NCI-H2081 treated with DMSO at 0.1 percent for 48 hours (cell line): ENCODE measurements at regions not wholly inside any gene's neighbourhood (a gene's known extent, or its start where the extent isn't known, plus 50 kb on each side); places are given as distances from the start of the nearest gene placed in this dataset.
"Not testable (repeated sequence)": the region's sequence is repeated elsewhere in the genome, so short reads cannot be mapped to it uniquely, and the experiment has no call there.

ENCODE experiments used
- DNase-seq: peaks from one replicate; lab custom pipeline; 2025; lab: John Stamatoyannopoulos, UW

GRCh38 chr11:103805688-103806009 is 230.8 kb upstream of the DDI1 start:
- no peak for DNase-seq

DNA sequence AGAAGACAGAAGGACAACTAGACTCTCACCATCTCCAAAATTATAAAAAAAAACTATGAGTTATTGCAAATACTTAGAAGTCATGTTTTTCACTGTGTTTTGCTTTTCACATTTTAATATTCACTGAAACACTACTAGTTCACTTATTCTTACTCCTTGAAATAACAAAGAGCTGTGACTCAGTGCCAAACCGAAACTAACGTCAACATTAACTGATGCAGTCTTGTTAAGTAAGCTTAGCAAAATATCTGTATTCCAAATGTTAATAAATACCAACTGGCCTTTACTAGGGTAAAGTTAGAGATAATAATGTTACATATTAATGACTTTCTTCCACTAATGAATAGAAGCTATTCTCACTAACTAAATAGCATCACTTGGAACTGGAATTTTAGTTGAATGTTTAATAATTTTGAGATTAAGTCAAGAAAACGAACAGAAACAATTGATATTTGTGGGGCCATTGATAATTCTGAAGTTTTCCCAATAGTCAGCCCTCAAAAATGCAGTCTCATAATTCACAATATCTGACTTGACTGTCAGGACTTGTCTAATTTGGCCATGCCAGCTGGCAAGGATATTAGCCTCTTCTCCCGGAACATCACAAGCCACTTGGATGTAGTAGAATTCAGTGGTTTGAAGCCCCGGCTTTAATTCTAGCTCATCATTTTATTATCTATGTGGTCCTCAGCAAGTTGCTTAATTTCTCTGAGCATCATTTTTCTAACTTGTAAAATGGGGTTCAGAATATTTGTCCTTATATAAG is 230.1 kb upstream of the DDI1 start:
- DNase-seq, result no peak

- DNase-seq, result no peak
Measured at GRCh38 chr11:103807806-103808205, 228.6 kb upstream of the DDI1 start.

- no peak for DNase-seq
Measured at GRCh38 chr11:103808252-103808651, 228.2 kb upstream of the DDI1 start.

GRCh38 chr11:103811870-103812455 is 224.5 kb upstream of the DDI1 start:
- DNase-seq, result no peak

DNA sequence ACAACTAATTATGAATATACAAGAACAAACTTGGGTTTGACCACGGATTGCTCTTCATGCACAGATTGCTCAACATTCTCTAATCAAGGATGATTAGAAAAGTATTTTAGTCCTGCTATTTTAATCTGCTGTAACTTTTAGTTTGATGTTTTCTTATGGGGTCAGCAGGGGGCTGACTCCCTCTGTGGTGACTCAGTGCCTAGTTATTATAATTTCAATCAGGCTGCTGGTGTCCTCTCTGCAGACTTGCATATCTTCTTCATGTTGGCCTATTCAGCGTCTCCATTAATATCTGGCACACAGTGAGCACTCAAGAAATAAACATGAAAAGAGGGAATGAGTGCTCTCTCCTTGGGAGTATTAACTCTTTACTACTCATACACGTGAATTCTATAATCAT is 223.8 kb upstream of the DDI1 start:
- no peak for DNase-seq

GRCh38 chr11:103820345-103820744 is 216.1 kb upstream of the DDI1 start:
- not testable (repeated sequence) for DNase-seq

DNA sequence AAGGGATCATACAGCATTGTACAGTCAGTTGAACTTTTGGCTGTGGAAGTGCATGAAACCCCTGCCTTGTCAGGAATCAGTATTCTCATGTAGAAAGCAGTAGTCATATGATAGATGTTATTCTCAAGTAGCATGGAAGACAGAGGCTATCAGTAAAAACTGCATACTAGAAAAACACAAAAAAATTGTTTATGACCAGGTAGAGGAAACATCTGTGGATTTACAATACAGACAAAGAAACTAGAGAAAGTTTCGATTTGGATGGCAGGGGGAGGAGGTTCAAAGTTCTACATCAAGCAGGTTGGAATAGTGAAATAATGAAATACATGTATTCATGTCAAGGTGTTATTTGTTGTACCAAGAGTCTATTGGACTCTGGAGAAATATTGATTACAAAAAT is 212.3 kb upstream of the DDI1 start:
- no peak for DNase-seq

- no peak for DNase-seq
Measured at GRCh38 chr11:103825469-103825868, 211.0 kb upstream of the DDI1 start.

GRCh38 chr11:103826856-103827255 is 209.6 kb upstream of the DDI1 start:
- DNase-seq, result no peak

GRCh38 chr11:103829596-103829995 is 206.8 kb upstream of the DDI1 start:
- DNase-seq, result no peak

- DNase-seq, result no peak
Measured at GRCh38 chr11:103830205-103830604, 206.2 kb upstream of the DDI1 start.

- no peak for DNase-seq
Measured at GRCh38 chr11:103832762-103833161, 203.7 kb upstream of the DDI1 start.

DNA sequence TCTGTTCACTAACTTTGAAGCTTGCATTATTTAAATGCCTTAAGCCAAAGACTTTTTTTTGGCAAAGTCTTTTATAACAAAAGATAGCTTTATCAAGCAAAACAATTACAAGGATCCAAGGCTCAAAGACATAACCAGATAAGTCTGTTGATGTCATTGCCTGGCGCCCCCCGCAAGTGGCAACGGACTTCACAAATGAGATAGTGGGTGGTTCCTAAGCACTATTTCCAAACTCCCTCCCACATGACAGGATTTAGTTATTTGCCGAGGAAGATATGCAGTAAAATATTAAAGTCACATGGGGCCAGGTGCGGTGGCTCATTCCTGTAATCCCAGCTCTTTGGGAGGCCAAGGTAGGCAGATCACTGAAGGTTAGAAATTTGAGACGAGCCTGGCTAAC is 194.2 kb upstream of the DDI1 start:
- no peak for DNase-seq

GRCh38 chr11:103842795-103843194 is 193.6 kb upstream of the DDI1 start:
- DNase-seq, result no peak

DNA sequence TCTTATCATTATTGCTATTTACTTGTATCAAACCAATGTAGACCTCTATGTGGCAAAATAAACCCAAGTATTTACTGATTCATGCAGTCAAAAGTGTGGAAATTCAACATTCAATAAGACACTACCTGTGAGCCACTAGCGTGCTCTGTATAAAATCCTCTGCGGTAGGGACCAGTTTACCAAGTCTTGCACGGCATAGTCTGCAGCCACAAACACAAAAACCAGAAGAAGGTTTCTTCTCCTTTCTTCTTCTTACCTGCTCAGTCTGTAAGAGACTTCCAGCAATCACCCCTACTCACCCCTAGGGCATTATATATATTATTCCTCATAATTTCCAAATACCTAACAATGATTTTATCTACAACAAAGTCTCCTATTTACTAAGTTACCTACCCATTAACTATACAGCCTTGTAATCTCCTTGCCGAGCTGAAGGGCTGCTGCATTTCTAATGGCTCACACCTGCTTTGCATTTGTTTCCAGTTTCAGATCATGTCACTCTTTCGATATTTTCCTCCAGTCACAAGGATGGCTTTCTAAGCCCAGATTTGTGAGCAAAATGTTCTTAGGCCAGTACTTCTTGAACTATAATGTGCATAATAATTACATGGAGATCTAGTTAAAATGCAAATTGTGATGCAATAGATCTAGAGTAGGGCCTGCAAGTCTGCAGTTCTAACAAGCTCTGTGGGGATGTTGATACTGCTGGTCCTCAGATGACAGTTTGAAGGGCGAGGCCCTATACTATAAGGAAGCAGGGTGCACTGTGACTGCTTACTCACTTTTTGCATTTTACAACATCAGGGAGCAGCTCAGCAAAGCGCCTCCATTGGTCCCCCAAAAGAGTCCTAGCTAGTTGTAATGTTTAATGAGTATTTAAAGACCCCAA is 191.9 kb upstream of the DDI1 start:
- DNase-seq, result no peak

DNA sequence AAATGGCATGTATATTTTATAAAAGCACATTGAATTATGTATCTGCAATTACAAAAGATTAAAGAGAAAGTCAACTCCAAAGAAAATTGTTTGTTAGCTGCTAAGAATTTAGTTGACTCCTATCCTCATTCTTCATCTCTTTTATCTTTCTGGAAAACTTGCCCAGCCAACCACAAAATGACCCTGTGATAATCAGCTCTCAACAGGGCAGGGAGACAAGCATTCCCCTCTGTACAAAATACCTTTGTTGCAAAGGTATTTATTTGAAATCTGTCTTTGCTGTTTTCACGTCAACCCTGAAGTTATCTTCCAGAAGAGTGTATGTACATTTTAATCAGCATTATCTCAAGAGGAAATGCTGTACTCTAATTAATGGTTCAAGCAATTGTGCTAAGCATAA is 191.1 kb upstream of the DDI1 start:
- no peak for DNase-seq

- no peak for DNase-seq
Measured at GRCh38 chr11:103848686-103849085, 187.8 kb upstream of the DDI1 start.

DNA sequence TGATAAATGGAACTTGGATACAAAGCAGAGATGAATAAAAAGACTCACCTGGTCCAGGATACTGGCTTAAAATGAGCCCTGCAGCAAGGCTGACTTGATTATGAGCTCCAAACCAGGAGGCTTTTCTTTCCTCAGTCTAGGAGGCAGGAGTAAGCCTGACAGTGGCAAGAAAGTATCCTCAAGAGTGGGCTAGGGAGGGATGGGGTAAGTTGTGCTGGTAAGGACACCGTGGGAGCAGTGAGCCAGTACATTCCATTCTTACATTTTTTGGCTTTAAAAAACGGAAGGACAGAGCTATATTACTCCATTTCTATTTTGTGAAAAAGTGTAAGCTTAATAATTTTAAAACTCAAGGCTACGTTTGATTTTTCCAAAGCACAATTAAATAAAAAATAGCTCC is 187.1 kb upstream of the DDI1 start:
- no peak for DNase-seq

DNA sequence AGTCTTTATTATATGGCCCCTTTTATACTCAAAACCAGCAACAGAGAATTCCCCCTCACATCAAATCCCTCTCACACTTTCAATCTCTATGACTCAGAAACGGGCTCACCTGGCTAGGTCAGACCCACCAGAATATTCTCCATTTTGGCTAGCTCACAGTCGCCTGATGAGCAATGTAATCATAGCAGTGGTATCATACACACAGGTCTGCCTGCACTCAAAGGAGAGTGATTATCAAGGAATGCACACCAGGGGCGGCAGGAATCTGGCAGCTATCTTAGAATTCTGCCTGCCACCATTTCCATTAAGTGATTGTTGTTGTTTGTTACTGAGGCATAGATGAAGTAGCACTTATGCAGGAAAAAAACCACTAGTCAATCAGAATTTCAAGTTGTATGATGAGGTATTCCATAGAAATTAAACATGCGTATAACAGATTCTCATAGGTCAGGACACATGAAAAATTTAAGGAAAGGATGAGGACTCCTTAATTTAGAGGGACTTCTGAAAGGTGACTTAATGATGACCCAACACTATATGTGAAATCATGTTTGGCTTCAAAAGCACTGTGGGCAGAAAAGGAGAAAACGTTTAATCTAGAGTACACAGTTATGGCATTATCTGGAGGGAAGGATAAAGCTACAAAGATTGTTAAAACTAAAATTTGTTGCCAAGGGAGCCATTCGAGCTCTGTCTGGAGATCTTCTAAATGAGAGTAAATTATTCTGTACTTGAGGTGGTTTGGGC is 185.8 kb upstream of the DDI1 start:
- DNase-seq, result no peak

GRCh38 chr11:103851166-103851651 is 185.2 kb upstream of the DDI1 start:
- DNase-seq, result no peak
